ENCODE measurements at regions not wholly inside any gene's neighbourhood (a gene's known extent, or its start where the extent isn't known, plus 50 kb on each side); places are given as distances from the start of the nearest gene placed in this dataset.
"Not testable (repeated sequence)": the region's sequence is repeated elsewhere in the genome, so short reads cannot be mapped to it uniquely, and the experiment has no call there.

DNA sequence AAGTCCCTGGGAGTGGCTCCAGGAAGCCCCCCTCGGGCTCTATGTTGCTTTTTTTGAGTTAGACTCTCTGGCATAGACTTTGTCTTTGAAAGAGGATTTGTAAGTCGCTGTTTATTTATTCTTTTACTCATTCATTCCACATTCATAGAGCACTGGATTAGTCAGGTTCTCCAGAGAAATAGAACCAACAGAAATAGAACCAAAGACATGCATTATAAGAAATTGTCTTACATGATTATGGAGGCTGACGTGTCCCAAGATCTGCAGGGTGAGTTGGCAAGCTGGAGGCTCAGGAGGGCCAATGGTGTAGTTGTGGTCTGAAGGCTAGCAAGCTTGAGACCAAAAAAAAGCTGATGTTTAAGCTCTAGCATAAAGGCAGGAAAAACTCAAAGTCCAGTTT is 98.3 kb upstream of the CHD6 start:
- no peak for DNase-seq

DNA sequence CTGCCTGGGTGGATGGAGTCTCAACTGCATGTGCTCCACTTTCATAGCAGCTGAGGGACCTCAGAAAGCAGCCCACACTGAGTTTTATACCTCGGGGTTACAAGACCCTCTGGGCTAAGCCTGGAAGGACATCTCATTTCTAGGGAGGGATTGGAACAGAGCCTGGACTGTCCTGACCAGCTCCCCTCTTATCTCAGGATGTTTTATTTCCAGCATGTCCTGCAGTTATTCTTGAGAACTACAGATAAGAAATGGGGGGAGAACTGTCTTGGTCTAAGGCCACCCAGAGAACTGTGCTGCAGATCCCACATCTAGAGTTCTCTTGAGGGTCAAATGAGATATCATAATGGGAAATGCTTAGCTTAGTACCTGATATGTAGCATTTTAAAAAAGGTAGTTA is 97.3 kb upstream of the CHD6 start:
- no peak for DNase-seq

DNA sequence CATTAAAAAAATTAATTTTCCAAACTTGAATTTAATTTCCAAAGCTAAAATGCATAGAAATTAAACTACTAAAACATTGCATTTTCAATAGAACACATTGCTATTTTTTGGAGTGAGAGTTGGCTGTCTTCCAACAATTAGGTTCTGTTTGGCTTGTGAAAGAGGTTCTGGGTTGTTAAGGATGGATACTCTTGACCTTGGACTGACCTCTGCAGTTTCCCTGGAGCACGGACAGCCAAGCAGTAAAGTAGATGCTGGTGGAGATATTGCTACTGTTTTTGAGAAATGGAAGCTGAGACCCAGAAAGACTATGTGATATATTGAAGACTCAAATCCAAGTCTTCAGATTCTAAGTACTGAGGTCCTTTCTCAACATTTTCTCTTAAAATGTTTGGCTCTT is 95.9 kb upstream of the CHD6 start:
- DNase-seq, result no peak

DNA sequence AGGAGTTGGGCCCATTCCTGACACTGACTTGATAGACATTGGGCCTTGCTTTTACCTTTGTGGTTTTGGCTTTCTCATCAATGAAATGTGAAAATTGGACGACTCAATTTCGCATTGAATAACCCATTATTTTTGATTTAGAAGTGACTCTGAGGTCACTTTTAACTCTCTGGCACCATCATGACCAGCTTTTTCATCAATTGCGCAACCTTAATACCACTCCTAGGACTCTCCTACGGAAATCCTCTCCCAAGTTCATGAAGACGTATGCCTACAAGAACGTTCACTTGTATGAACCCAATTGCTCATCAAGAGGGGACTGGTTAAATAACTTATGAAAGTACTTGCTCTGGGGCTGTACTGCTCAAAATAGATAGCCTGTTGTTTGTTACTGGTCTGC is 86.7 kb upstream of the CHD6 start:
- no peak for DNase-seq

DNA sequence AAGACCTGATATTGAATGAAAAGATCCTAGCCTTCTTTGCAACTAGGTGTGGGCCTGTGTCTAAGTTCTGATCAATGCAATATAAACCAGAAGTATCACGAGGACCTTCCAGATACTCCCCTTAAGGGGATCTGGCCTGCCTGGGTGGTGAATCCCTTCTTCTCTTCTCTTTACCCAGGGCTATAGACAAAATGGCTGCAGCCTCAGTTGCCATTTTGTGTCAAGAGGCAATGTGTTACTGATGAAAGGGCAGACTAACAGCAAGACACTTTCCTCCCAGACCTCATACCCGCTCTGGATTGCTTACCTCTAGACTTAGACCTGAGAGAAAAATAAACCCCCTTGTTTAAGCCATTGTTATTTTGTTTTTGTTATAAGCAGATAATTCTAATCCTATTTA is 84.5 kb upstream of the CHD6 start:
- no peak for DNase-seq

DNA sequence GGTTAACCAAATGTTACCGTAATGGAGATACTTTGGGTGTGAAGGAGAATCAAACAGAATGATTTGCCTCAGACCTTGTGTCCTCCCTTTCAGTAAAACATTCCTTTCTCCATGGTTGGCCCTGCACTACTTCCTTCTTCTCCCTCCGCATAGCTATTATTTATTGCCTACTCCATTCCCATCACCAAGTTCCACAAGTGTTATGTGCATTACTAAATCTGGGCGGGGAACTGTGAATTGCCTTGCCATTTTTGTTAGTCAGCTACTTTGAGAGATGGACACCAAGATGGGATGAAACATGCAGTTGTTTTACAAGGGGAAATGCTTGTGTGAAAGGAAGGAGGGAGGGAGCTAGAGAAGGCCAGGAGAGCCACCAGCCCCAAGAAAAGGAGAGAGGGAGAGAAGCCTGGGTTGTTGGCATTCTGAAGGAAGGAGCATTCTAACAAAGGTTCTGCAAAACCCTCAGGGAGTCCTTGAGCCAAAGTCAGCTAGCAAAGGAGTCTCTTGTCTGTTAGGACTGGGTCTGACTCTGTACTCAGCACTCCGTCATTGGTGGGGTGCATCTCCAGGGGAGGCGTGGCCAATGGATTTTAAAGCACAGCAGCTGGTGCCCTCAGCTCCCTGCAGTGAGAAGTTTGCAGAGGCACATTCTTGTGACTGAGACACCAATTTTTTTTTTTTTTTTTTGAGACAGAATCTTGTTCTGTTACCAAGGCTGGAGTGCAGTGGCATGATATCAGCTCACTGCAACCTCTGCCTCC is 83.6 kb upstream of the CHD6 start:
- DNase-seq, result no peak

DNA sequence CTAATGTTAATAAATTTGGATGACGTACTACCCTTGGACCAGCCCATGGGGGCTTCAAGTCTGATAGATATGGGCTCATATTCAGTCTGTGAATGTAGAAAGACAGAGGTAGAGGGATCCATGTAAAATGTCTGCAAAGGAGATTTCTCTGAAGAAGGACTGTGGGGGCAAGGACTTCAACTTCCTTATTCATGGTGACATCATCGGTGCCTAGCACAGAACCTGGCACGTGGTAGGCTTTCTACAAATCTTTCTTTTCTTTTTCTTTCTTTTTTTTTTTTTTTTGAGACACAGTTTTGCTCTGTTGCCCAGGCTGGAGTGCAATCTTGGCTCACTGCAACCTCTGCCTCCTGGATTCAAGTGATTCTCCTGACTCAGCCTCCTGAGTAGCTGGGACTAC is 81.5 kb upstream of the CHD6 start:
- not testable (repeated sequence) for DNase-seq

DNA sequence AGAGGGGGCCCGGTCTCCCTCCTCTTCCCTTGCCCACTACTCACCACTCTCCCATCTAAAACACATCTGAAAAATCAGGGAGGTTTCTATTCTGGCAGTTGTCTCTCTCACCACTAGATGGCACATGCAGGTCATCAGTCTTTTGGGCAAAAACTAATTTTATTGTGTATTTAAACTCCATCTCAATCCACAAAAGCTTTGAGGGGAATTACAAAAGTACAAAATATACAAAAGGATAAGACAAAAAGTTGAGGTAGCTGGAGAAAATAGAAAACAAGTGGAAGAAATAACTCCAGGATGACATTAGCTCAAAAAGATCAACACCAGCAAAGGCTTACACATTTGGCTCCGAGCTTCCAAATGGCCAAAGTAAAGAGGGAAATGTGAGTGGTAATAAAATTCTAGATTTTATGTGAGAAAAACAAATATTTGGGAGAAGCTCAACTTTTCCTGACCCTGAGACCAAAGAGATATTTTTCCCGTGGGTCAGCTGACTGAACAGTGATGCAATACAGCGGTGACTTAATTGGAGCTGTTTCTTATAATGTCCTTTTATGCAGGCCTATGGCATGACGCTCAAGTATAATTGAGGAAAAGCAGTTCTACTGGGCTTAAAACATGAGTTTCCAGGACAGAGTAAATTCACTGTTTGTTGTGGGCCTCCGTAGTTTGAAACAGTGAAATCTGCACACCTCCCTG is 79.8 kb upstream of the CHD6 start:
- no peak for DNase-seq

DNA sequence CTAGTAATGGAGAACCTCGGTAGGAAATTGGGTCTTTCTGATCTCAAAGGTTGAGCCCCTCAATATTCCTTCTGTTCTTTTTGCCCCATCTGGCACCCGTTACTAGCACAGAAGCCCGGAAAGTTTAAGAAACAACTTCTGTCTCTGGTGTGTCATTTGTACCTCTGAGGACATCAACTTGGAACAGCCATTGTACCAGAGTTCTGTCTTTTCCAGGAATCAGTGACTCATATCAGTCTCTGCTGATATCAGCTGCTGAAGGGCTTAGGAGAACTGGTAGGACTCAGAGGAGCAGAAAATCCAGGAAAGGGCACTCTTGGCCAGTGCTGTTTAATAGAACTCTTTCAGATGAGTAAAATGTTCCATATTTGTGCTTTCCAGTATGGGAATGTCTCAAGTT is 78.3 kb upstream of the CHD6 start:
- DNase-seq, result no peak

DNA sequence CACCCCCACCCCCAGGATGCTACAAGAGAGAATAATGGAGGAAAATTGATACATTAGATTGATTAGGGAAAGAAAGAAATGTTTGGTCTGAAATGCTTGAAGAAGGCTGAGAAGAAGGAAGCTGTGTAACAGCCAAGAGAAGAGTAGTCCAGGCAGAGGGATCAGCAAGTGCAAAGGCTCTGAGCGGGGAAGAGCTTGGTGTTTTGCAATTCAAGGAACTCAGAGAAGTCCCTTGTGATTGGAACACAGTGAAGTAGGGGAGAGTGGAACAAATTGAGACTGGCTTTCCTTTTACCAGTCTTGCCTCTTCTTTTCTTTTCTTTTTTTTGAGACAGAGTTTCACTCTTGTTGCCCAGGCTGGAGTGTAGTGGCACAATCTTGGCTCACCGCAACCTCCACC is 76.6 kb upstream of the CHD6 start:
- no peak for DNase-seq

DNA sequence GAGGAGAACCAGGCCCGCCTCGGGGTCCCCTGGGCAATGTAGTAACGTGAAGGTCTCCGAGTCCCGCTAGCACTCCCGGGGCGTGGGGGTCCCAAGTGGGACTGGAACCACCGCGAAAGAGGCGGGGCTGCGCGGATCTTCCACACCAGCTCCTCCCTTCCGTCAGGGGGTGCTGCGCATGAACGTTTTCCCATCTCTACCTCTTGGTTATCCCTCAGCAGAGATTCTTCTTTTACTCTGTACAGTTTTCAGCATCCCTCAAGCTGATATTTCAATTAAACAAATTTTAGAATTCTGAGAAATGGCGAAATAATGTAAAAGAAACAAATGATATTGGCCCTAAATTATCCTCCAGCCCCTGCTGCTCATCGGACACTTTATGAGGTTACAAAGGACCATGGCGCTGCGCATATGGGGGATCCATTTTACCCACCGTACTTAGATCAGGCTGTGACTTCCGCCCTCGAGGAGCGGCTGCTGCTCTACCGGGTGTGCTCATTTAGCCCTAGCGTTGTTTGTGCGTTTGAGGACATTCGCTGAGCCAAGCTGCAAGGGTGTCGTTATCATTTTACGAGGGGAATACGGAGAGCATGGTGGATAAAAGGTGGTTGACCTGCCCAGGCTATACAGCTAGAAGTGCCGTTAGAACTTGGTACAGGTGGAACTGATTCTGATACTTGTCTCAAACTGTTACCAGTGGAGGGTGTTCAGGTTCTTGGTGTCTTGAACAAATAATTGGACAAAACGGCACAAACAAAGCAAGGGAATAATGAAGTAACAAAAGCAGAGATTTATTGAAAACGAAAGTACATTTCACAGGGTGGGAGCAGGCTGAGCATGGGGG is 75.2 kb upstream of the CHD6 start:
- peak; percentile 73 to 78 for DNase-seq

DNA sequence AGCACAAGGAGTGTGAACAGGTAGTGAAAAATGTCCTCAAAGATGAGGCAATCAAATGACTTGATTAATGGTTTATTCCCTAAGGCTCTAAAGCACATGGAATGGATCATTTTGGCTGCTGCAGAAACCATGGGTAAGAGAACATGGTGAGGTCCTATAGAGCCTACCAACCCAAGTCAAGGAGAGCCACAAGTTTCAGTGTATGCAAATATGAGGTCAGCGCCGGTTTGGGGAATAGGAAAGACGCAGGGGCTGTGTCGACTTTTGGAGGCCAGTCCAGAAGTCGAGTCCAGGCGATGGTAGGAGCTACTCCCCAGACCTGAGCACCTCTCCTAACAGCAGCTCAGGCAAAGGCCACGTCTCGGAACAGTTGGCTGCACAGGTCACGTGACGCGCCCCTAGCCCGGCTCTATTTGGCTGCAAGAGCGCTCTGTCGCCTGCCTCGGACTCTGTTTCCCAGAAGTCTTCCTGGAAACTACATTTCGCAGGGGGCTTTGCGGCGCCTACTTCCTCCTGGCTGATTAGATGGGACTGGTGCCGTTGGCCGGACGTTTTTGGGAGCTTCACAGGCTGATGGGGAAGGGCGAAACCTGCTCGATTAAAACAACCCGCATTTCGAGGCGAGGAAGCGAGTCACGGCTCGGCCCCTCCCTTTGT is 74.4 kb upstream of the CHD6 start:
- peak; percentile 77 for DNase-seq

DNA sequence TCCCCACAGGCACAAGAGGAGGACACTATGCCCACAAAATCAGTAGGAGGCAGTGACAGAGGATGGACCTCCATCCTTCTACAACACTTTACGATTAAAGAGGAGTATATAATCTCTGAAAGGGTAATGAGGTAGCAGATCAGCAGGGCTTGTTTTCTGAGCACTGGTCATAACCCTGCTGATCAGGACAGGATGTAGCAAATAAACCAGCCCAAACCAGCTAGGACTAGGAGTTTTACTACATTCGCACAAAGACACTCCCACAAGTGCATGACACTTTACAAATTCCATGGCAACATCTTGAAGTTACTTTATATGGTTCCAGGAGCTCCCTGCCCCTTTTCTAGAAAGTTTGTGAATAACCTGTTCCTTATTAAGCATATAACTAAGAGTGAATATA is 73.3 kb upstream of the CHD6 start:
- no peak for DNase-seq

DNA sequence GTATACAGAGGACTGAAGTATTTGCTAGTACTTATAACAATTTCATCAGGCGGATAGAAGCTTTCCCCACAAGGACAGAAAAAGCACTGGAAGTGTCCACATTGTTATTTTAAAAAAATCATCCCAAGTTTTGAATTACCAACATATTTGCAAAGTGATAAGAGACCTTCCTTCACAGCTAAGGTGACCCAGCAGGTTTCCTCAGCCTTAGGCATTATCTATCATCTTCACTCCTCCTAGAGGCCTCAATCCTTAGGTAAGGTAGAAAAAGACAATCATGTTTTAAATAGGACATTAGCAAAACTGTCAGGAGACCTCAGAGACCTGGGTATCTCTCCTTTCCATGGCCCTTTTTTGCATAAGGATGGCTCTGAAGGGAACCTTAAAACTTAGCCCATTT is 72.5 kb upstream of the CHD6 start:
- no peak for DNase-seq

DNA sequence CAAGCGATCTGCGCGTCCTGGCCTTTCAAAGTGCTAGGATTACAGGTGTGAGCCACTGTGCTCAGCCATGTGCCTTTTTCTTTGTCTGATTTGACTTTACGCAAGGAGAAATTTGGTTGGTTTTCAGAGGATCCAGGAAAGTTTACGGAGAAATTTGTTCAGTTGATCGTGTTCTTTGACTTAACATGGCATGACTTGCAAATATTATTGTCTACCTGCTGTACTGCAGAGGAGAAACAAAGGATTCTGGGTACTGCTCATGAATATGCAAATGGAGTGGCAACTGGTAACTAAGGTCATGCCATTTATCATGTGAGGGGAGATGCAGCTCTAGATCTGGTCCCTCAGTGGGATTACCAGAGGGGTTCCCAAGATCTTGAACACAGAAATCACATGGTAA is 68.8 kb upstream of the CHD6 start:
- no peak for DNase-seq

DNA sequence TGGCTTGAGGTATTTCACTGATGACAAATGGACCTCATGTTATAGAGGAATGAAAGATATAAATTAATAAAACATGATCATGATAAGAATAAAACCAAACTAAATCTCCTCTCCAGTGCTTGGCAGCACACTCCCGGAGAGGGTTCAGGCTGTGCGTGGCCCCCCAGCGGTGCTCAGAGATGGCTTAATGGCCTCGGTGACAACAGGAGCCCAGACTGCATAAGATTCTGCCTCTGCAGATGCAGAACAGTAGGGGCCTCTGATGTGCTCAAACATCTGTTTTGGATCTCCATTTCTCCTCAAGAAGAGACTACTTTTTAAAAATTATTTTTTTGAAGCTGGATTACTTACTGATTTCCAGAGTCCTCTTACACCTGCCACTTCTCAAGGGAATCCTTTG is 67.0 kb upstream of the CHD6 start:
- not testable (repeated sequence) for DNase-seq

DNA sequence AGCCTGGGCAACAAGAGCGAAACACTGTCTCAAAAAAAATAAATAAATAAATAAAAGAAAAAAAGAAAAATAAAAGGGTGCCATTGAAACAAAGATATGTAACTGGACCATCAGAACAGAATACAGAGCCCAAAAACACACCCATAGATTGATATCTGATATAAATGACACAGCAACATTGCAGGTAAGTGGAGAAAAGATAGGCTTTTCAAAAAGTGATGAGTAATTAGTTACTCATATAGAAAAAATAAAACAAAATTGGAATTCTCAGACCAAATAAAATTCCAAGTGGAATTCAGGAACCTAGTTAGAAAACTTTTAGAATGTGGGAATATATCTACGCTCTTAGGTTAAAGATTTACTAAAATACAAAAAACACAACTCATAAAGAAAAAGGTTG is 60.6 kb upstream of the CHD6 start:
- no peak for DNase-seq

DNA sequence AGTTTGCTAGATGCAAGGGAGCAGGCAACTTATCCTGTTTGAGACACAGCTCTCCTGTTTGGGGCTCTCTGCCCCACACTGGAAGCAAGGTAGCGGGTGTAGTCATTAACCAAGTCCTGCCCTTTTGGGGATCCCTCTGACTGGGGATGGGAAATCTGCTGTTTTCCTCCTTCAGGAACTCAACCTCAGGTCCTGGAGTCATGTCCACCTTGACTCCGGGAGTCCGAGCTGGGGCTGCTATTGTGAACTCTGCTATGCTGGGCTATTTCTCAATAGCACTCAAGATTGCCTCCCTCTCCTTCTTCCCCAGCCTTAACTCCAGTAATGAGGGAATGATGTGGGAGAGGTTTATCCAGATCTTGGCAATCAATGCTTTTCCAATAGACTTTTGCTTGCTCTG is 54.1 kb upstream of the CHD6 start:
- no peak for DNase-seq

DNA sequence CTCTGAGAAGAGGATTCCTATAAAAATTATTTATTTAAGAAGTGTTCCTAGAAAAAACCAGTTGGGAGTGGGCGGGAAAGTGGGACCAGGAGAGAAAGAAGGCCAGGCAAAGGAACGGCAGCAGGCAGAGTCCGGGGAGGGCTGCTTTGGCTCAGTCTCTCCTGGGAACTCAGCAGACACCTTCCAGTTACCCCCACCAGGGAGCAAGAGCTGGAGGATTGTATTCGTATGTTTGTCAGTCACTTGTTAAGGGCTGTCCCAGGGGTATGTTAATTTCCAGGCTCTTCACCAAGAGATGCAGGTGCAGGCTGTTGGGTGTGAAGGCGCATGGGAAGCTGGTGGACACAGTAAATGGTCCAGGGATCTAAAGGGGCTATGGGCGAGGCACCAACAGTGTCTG is 53.0 kb upstream of the CHD6 start:
- DNase-seq, result no peak

DNA sequence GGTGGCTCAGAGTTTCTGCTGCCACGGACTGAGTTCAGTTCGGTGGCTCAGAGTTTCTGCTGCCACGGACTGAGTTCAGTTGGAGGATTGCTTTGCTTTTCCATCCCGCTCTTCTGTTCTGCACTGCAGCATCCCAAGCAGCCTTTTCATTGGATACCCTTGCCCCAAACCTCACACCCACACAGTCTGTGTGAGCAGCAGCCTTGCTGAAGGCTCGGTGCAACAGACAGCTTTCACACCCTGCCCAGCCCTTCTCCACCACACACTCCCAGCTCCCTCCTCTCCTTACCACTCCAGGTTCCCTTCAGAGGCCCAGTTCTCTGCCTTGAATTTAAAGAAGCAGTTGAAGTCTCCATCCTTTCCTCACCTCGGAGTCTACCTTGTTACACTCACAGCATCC is 52.5 kb upstream of the CHD6 start:
- DNase-seq, result no peak

DNA sequence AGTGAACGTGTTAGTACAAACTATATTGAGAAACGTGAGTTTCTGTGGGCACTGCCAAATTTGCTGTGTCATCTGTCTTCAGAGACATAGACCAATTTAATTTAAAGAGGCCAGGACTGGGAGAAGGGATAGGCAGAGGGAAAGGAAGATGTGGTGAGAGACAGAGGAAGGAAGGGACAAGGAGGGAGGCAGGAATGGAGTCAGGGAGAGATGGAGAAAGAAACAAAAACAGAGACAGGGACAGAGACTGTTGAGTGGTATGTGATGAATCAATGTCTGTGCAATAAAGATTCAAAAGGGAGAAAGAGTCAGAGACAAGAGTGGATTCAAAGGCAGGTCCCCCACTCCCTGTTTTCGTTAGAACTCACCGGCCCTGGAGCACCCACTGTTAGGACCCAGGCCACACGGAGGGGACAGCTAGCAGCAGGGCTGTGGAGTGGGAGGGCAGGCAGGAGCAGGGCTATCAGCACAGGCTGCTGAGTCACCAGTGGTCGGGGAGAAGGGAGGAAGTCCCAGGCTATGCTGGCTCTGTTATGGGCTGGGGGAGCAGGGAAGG is 51.6 kb upstream of the CHD6 start:
- DNase-seq, result no peak

DNA sequence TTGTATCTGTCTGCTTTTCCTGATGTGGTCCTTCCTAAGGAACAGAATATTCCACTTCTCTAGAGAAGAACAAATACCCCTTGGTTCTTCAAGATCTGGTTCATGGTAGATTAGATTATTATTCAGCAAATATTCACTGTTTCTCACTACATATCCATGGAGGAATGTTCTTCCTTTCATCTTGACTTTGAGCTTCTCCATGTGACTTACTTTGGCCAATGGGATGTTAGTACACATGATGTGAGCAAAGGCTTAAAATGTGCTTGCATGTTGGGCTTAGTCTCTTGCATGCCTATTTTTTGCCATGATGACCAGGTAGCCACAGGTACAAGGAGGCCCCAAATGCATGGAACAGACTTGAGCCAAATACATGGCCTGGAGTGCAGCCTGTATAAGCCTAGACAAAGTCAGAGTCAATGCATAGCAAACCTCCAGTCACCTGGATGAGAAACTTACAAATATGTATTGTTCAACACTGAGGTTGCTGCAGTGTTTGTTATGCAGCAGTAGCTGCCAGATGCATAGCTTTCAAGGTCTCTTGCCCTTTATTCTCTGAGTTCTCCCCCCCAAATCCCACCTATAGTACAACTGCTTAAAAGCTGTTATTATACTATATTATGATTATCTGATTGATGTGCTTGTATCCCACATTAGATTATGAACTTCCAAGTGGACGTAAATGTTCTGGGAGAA is 50.0 kb upstream of the CHD6 start:
- DNase-seq, result no peak

All from stimulated activated CD4-positive, alpha-beta T cell treated with anti-CD3 and anti-CD28 coated beads, Interleukin-2, amount 100 ng/mL, for 24 hours (primary cell).